ENCODE measurements at regions not wholly inside any gene's neighbourhood (a gene's known extent, or its start where the extent isn't known, plus 50 kb on each side); places are given as distances from the start of the nearest gene placed in this dataset.

GRCh38 chr2:103386872-103387271 is 625.0 kb downstream of the TMEM182 start (continued):
- TF ChIP-seq CHD7 (IDR thresholded peaks at IDR 0.05; ENCODE audit: insufficient replicate concordance, low read length) = no peak
- TF ChIP-seq USF2 (IDR thresholded peaks at IDR 0.05; ENCODE audit: low read length) = no peak
- TF ChIP-seq RAD21 (IDR thresholded peaks at IDR 0.05 in 1 of 2, conservative IDR thresholded peaks at IDR 0.05 in 1 of 2; ENCODE audit: low read depth in 2 of 2, low read length in 2 of 2) = no peak
- no peak for TF ChIP-seq TCF12 (IDR thresholded peaks at IDR 0.05; ENCODE audit: low read depth, low read length)
- TF ChIP-seq BACH1 (IDR thresholded peaks at IDR 0.05; ENCODE audit: low read length) = no peak
- no peak for TF ChIP-seq SIRT6 (IDR thresholded peaks at IDR 0.05; ENCODE audit: low read length)
- no peak for TF ChIP-seq ZNF274 (IDR thresholded peaks at IDR 0.05; ENCODE audit: borderline replicate concordance, extremely low read depth, low read length)
- no peak for TF ChIP-seq EGR1 (IDR thresholded peaks at IDR 0.05; ENCODE audit: borderline replicate concordance, low read depth, low read length)
- no peak for TF ChIP-seq POLR2A (IDR thresholded peaks at IDR 0.05; ENCODE audit: control extremely low read depth in 1 of 2, low read depth in 2 of 2, low read length in 2 of 2)
- no peak for TF ChIP-seq JUN (IDR thresholded peaks at IDR 0.05; ENCODE audit: low read depth, low read length)
- TF ChIP-seq POU5F1 (IDR thresholded peaks at IDR 0.05; ENCODE audit: low read depth, low read length) = no peak
- no peak for TF ChIP-seq TAF7 (optimal IDR thresholded peaks at IDR 0.05; ENCODE audit: borderline replicate concordance, low read depth, low read length)
